ENCODE measurements at regions not wholly inside any gene's neighbourhood (a gene's known extent, or its start where the extent isn't known, plus 50 kb on each side); places are given as distances from the start of the nearest gene placed in this dataset.
"Not testable (repeated sequence)": the region's sequence is repeated elsewhere in the genome, so short reads cannot be mapped to it uniquely, and the experiment has no call there.

DNA sequence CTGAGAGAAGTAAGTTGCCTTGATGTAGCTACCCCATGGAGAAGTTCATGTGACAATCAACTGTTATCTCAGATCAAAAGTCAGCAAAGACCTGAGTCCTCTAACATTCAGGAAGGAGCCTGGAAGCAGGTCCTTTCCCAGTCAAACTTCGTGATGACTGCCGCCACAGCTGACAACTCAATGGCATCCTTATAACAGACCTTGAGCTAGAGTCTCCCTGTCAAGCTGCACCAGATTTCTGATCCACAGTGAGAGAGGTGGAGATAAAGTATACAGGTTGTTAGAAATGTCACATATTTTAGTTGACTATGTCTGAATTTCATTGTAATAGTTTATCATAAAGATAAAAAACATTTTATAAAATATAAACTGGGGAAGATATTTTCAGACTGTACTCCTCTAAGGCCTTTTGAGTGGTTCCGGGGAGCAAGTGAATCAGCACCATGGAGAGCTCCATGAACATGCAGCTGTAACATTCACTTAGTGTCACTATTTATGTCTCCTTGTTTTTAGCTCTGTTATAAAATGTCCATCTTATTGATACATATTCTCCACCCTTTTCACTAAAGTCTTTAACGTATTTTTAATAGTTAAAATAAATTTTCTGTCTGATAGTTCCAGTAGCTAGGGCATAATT, 1653.5 kb upstream of the AGA start:
- no peak for DNase-seq (ENCODE audit: low read depth in 3 of 3, low spot score in 1 of 3)

DNA sequence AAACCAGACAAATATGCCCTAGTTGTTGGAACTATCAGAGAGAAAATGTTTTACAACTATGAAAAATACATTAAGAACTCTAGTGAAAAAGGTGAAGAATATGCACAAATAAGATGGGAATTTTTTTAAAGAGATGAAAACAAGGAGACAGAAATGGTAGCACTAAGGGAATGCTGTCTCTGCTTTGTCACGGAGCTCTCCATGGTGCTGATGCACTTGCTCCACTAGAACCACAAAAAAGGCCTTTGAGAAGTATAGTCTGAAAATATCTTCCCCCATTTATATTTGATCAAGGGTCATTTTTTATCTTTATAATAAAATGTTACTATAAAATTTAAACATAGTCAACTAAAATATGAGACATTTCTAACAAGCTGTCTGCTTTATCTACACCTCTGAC, 1655.5 kb upstream of the AGA start:
- no peak for DNase-seq (ENCODE audit: low read depth in 3 of 3, low spot score in 1 of 3)

DNA sequence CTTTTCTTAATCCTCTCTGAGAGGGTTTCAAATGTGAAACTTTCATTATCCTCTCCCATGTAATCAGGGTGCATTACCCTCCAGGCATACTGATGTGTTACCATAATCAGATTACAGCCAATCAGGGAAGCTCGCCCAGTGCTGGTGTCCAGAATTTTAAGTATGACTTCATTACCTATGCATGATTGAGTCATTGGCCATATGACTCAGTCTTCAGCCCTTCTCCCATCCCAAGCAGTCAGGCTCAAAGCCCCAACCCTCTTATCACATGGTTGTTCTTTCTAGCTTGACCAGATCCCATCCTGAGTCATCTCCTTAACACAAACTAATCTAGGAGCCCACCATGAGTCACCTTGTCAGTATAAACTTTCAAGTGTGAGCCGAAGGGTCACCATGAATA, 1668.1 kb upstream of the AGA start:
- DNase-seq (ENCODE audit: low read depth in 3 of 3, low spot score in 1 of 3) = no peak

DNA sequence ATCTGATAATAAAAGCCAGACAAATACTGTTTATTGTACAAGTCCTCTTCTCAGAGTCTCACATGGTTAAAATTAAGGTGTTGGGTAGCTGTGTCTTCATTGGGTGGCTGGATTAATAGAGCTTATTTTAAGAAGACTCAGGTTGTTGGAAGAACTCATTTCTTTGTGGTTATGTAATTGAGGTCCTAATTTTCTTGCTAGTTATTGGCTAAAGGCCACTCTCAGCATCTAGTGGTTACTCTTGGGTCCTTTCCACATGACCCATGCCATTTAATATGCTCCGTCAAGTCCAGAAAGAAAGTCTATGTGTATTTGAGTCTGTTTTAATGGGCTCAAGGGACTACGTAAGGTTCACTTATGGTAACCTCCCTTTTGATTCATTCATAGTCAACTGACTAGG, 1668.6 kb upstream of the AGA start:
- DNase-seq (ENCODE audit: low read depth in 3 of 3, low spot score in 1 of 3) = no peak

DNA sequence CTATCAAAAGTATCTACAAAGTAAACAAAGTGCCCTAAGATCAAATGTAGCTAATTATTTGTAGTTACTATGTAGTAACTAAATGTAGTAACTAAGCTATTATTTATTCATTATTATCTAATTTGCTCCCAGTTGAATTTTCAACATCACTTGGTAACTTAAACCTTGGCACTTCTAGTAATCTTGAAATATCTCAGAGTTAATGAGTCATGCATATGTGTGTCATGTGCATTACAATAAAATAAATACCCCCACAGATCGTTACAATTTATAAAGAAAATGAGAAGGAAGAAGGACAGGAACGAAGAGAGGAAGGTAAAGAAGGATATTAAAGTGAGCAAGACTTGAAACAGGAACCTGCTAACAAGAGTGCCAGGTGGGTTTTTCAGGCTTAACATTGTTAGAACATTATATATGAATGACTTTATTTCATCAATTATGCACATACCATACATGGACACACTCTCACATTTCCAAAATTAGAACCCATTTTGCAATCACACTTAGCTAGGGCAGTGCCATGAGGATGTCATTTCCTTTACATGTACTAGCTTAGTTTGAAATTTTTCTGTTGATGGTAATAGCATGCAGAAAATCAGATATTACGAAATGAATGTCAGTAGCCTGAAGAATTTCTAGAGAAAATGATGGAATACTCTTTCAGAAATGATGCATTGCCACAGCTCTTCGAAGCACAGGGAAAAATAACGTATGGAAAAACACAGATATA, 1670.4 kb upstream of the AGA start:
- no peak for DNase-seq (ENCODE audit: low read depth in 3 of 3, low spot score in 1 of 3)

DNA sequence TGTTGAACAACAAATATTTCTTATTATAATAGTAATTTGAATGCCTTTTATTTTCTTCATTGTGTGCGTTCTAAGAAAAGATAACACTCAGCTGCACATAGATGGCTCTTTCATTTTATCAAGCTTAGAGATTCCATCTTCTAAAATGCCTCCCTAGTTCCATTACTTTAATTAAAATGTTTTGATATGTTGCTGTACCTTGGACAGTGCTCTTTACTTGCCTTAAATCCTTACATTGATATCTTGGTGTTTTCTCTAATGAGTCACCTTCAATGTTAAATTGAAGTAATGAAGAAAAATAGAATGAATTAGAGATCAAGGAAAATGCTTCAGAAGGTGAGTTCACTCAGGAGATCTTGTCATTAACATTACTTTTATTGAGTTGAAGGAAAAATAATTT, 1672.4 kb upstream of the AGA start:
- DNase-seq (ENCODE audit: low read depth in 3 of 3, low spot score in 1 of 3) = no peak

DNA sequence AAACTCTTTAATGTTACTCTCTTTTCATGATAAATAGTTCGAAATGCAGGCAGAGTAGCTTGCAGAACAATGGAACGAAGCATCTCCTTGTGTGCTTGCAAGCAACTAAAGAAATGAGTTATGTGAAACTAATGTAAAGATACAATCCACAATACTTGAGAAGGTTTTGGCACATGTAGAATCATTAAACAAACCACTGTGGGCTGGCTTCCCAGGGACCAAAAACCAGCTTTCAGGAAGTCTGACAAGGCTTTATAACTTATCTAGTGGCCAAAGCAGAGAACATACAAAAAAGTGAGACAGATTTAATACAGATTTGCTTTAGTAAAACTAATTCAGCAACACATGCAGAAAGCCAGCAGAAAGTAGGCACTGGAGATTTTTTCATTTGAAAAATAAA, 1673.8 kb upstream of the AGA start:
- no peak for DNase-seq (ENCODE audit: low read depth in 3 of 3, low spot score in 1 of 3)

DNA sequence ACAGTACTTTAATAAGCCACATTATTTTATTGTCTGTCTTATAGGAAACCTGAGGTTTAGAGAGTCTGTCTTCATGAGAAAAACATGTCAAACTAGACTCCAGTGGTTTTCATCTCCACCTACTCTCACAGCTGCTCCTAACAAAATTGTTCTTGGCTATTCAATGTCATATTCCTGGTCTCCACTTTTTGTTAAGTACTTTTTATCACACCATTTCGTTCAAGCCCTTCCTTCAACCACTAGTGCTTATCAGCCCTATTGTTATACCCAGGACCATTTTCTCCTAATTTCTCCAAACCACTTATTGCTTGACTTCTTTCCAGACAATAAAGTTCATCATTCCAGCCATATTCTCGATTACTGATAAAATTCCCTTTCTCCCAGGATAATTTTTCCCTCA, 1674.3 kb upstream of the AGA start:
- no peak for DNase-seq (ENCODE audit: low read depth in 3 of 3, low spot score in 1 of 3)

DNA sequence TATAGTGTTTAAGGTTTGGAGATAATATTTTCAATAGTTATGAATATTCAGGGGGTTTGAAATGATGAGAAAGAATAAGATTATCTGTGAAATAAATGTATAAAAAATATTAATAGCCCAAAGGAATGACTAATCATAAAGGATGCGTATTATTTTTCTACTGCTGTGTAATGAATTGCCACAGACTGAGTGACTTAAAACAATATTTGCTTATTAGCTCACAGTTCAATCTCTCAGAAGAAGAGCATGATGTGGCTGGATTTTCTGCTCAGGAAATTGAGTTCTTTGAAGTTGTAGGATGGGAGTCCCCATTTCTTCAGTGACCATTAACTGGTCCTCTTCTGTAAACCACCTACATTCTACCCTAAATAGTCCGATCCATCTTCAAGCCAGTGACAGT, 1680.8 kb upstream of the AGA start:
- DNase-seq (ENCODE audit: low read depth in 3 of 3, low spot score in 1 of 3) = no peak

DNA sequence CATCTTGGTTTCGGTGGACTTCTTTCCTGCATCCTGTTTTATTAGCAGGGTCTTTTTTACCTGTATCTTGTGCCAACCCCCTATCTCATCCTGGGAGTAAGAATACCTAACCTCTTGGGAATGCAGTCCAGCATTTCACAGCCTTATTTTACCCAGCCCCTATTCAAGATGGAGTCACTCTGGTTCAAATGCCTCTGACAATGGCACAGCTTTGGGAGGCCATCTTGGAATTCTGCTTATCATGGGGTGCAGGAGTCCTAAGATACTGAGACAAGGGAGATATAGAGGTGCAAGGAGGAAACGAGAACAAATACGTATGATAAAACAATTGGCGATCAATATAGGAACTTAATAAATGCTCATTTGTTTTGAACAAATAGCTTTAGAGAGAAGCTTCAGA, 1682.2 kb upstream of the AGA start:
- no peak for DNase-seq (ENCODE audit: low read depth in 3 of 3, low spot score in 1 of 3)

DNA sequence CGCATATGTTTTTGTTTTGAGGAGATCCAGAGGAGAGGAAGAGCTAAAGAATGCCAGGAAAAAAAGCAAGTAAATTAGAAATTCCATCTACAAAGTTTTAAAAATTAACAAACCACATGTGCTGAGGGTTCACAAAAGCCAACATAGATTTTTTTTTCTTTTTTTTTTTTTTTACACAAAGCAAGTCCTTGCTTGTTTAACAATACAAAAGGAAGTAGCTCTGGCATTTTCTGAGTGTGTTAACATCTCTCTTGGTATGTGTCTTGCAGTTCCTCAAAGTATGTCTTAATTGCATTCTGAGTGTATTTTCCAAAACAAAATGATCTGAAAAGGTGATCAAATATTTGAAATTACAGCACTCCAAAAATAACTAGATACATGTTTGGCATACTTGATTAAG, 1682.7 kb upstream of the AGA start:
- no peak for DNase-seq (ENCODE audit: low read depth in 3 of 3, low spot score in 1 of 3)

DNA sequence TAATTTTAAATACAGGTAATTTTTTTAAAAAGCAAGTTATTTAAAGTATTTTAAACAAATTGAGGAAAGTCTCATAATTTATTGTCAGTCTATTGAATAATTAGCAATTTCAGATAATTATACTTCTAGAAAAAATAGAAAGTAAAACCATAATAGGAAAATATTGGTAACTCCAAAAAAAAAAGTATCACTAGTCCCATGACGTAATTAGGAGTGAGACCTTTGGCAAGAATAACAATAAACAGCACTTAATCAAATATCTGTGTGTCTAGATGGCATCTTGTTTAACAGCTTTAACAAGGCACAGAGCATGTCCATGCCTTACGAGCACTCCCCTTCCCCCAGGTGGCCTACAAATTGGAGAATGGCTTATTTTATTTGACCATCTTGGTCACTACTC, 1683.6 kb upstream of the AGA start:
- no peak for DNase-seq (ENCODE audit: low read depth in 3 of 3, low spot score in 1 of 3)

DNA sequence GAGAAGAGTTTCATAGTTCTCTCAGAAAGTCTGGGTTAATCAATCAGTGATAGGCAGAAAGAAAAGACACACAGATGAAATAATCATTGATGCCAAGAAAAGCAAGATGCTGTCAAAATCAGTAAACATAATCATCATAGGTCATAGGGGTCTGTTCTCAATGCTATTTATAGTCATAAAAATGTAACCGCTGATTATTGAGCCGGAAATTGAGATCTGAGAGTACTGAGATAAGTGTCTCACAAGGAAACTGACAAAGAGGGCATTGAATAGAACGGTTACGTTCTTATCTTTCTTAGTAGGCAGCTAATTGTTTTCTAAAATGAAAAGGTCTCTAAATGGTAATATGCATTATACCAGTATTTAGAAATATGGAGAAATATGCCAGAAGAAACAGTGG, 1686.1 kb upstream of the AGA start:
- DNase-seq (ENCODE audit: low read depth in 3 of 3, low spot score in 1 of 3) = no peak

DNA sequence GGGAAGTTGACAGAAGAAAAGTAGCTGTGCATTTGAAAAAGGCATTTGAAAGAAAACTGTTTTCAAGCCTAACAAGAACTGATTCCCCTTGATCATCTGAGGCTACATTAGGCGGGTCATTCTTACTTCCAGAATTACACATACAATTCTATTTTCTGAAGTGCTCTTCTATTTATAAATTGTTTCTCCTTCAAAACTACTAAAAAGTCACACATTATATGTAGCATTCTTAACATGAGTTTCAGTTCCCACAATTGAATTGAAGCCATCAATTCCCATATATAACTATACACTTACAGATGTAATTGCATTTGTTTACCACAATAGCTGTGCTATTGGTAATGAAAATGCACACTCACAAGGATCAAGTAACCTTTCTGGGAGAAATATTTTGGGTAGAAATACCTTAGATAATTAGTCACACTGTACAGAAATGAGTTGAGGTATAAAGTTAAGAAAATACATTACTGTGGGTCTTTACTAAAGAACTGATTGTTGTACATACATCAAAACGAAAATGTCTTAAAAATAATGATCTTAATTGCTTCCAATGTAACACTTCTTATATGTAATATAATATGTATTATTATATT, 1688.0 kb upstream of the AGA start:
- DNase-seq (ENCODE audit: low read depth in 3 of 3, low spot score in 1 of 3) = no peak

DNA sequence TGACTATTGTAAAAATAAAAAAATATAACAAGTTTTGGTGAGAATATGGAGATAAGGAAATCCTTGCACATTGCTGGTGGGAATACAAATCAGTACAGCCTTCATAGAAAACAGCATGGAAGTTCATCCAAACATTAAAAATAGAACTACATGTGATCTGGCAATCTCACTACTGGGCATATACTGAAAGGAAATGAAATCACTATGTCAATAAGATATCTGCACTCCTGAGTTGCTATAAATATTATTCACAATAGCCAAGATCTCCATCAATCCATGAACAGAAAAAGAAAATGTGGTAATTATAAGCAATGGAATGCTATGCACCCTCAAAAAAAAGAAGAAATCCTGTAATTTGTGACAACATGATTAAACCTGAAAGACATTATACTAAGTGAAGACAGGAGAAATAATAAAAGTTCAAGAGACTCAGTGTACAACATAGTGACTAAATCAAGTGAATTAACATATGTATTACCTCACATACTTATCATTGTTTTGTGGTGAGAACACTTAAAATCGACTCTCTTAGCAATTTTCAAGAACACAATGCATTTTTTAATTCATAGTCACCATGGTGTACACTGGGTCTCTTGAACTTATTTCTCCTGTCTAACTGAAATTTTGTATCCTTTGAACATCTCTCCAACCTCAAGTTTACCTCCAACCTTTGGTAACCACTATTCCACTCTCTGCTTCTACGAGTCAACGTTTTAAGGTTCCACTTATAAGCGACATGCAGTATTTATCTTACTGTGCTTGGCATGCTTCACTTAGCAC, 1703.7 kb upstream of the AGA start:
- DNase-seq (ENCODE audit: low read depth in 3 of 3, low spot score in 1 of 3) = no peak

DNA sequence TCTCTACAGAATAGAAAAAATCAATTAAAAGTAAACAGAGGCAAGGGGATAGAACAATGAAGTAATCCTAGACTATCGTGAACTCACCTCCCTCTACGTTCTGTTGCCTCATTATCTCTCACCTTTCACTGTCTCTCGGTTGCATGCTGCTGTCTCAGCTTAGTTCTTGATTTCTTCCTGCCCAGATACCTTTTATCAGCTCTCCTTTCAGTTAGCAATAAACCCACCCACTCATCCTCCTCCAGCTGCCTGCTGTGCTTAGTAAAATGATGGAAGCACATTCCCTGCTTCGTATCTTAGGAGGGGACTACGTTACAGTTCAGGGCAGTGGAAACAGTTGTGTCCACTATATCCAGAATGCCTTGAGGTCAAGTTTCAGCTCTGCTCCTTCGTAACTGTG, 1709.5 kb upstream of the AGA start:
- no peak for DNase-seq (ENCODE audit: low read depth in 3 of 3, low spot score in 1 of 3)

DNA sequence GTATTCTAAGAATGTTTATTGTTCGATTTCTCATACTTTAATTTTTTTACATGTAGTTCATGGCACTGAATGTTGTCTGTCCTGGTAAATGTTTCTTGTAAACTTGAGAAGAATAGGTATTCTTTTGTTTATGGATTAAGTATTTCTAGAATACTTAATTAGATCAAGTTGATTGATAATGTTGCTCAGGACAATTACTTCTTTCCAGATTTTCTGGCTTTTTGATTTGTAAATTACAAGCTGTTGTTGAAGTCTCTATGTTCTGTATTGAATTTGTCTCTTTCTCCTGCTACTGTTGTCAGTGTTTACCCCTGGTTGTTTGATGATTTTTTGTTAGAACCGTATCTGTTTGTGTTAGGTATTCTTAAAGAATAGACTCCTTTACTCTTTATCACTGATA, 1720.9 kb upstream of the AGA start:
- no peak for DNase-seq (ENCODE audit: low read depth in 3 of 3, low spot score in 1 of 3)

DNA sequence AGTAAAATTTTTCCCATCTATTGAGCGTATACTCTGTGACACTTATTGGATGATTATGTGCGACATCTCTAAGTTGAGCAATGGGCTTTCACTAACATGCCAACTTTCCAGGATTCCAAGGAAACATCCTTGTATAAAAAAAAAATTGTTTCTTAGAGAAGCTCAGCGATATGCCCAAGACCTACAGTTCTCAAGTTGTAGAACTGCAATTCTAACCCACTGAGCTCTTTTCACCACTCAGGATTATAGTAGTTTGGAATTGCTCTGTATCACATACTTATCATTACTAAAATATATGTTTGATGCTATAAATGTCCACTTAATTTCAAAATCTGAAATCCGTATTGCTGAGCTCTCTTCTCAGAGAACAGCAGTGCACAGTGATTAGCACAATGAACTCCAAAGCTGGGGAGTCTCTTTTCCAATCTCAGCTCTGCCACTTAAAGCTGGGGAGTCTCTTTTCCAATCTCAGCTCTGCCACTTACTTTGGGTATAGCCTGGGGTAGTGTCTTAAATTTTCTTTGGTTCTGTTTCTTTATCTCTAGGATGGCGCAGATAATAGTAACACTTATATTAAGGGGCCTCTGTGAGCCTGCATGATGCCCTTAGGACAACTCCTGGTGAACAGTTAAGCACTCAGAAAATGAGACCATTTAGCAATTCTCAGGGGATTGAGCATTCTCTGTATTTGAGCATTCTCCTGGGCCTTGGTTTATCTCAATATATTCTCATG, 1722.2 kb upstream of the AGA start:
- no peak for DNase-seq (ENCODE audit: low read depth in 3 of 3, low spot score in 1 of 3)

DNA sequence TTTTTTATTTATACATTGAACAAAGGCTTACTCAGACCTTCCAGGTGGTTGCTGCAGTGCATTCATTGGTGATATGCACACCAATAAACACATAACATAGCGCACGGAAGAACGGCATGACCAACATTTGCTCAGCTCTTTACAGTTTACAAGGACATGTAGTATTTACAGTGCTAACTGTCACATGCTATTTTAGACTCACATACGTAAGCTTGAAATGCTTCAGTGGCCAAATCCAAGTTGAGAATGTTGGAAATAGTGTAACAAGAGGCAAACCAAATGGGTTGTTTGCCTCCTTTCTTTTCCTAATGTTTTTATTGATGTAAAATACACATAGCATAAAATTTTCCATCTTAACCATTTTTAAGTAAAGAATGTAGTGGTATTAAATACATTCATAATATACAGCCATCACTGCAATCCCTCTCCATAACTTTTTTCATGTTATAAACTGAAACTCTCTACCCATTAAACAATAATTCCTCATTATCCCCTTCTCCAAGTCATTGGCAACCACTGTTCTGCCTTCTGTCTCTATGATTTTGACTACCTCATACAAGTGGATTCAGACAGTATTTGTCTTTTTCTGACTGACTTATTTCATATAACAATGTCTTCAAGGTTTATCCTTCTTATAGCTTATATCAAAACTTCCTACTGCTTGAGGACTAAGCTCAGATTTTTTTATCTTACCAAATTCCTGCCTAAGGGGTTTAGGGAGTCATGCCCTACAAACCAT, 1722.9 kb upstream of the AGA start:
- no peak for DNase-seq (ENCODE audit: low read depth in 3 of 3, low spot score in 1 of 3)

DNA sequence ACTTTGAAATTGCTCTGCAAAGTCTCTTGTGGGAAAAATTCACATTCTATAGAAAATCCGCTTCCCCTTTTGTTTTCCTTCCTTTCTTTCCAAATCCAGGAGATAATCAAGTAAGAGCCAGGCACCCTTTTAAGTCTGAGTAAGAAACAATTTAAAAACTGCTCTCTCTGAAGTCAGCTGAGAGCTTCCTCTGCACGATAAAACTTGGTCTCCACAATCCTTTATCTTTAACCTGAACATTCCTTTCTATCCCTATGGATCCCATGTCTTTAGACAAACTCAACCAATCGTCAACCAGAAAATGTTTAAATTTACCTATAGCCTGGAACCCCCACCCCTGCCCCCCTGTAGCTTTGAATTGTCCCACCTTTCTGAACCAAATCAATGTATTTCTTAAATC, 1723.6 kb upstream of the AGA start:
- DNase-seq (ENCODE audit: low read depth in 3 of 3, low spot score in 1 of 3) = no peak

DNA sequence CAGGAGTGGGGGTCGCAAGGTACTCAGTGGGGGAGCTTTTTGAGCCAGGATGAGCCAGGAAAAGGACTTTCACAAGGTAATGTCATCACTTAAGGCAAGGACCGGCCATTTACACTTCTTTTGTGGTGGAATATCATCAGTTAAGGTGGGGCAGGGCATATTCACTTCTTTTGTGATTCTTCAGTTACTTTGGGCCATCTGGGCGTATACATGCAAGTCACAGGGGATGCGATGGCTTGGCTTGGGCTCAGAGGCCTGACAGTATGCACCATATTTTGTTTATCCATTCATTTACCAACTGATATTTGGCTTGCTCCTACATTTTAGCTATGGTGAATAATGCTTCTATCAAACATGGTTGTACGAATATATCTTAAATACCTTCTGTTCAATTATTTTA, 1728.1 kb upstream of the AGA start:
- not testable (repeated sequence) for DNase-seq (ENCODE audit: low read depth in 3 of 3, low spot score in 1 of 3)
